Endothelial cell of umbilical vein (primary cell): ENCODE measurements at regions not wholly inside any gene's neighbourhood (a gene's known extent, or its start where the extent isn't known, plus 50 kb on each side); places are given as distances from the start of the nearest gene placed in this dataset.

Source experiments
- BruUV-seq: library from RNA; stranded (reverse); fragments of 400-500 nt; replicated peaks from 2 replicates; lab custom pipeline; 2021; lab: Mats Ljungman, UMichigan
- CTCF ChIA-PET: fragments of 300-600, 350-600 bp; sonication (Branson Sonifier 250); formaldehyde crosslinking; loops from one replicate; lab custom pipeline; 2021; ENCODE audit warnings: antibody characterized with exemption, inconsistent platforms; lab: Charles Lee
- POLR2A ChIA-PET: fragments of 300-600, 350-600 bp; sonication (Branson Sonifier 250); formaldehyde crosslinking; loops from one replicate; lab custom pipeline; 2021; ENCODE audit warnings: antibody characterized with exemption, inconsistent platforms; lab: Charles Lee
- DNase-seq: peaks from one replicate; pipeline ENCODE4 v3.0.0-alpha.2; 2011; ENCODE audit warnings: low read depth, low spot score
- FAIRE-seq: peaks from 2 replicates; lab custom pipeline; 2011; peaks lifted over from hg19 to GRCh38; lab: Jason Lieb, UNC
- H2AFZ ChIP-seq: 2 replicates; pipeline ENCODE4 v1.6.0; 2012; ENCODE audit warnings: low read depth, low read length, control low read depth, inconsistent platforms
- H3K27ac ChIP-seq: 2 replicates; pipeline ENCODE4 v1.5.1; 2011; ENCODE audit warnings: low read depth, mild to moderate bottlenecking, control low read depth, low read length, moderate library complexity; ENCODE audit not compliant: insufficient read depth
- H3K27me3 ChIP-seq, 2 experiments: 2 replicates each; pipeline versions ENCODE4 v1.6.0 to v1.6.1; 2011; ENCODE audit warnings: low read length in 2 of 2, mixed read lengths in 1 of 2; ENCODE audit not compliant: control insufficient read depth in 2 of 2, insufficient read depth in 2 of 2
- H3K36me3 ChIP-seq, 2 experiments: 2 replicates in 1 of 2; 3 replicates in 1 of 2; pipeline ENCODE4 v1.5.1; 2011; ENCODE audit warnings: low read length in 2 of 2, mild to moderate bottlenecking in 1 of 2, moderate library complexity in 1 of 2; ENCODE audit not compliant: control insufficient read depth in 2 of 2, insufficient read depth in 2 of 2; ENCODE audit errors: extremely low read depth in 1 of 2
- H3K4me1 ChIP-seq: 3 replicates; pipeline ENCODE4 v1.5.1; 2011; ENCODE audit warnings: mild to moderate bottlenecking, low read length; ENCODE audit not compliant: control insufficient read depth, insufficient read depth; ENCODE audit errors: extremely low read depth
- H3K4me2 ChIP-seq: 2 replicates; pipeline ENCODE4 v1.6.1; 2011; ENCODE audit warnings: low read length, control low read depth, mixed read lengths; ENCODE audit not compliant: insufficient read depth
- H3K4me3 ChIP-seq, 3 experiments: fragments of 200-600 bp in 1 of 3; sonication (generic), shearing (Covaris generic) in 1 of 3; replicated peaks in 1 of 3; 2 replicates each; pipeline ENCODE4 v1.5.1; 2011 to 2016; ENCODE audit warnings: control low read depth in 3 of 3, low read length in 3 of 3, mild to moderate bottlenecking in 2 of 3, inconsistent platforms in 1 of 3, low read depth in 1 of 3, moderate library complexity in 1 of 3; ENCODE audit not compliant: insufficient read depth in 1 of 3
- H3K79me2 ChIP-seq: 2 replicates; pipeline ENCODE4 v1.6.0; 2012; ENCODE audit warnings: low read length, inconsistent platforms; ENCODE audit not compliant: control insufficient read depth, insufficient read depth
- H3K9ac ChIP-seq: replicated peaks from 2 replicates; pipeline ENCODE3; 2011; ENCODE audit warnings: low read length, control low read depth; ENCODE audit not compliant: insufficient read depth; ENCODE audit errors: extremely low read depth
- H3K9me1 ChIP-seq: replicated peaks from 3 replicates; pipeline ENCODE4 v1.6.0; 2011; ENCODE audit warnings: mild to moderate bottlenecking, low read length; ENCODE audit not compliant: control insufficient read depth, insufficient read depth; ENCODE audit errors: extremely low read depth
- H3K9me3 ChIP-seq: replicated peaks from 2 replicates; pipeline ENCODE4 v1.5.1; 2012; ENCODE audit warnings: low read length, inconsistent platforms; ENCODE audit not compliant: control insufficient read depth, insufficient read depth
- H4K20me1 ChIP-seq: replicated peaks from 2 replicates; pipeline ENCODE3; 2011; ENCODE audit warnings: mild to moderate bottlenecking, low read length; ENCODE audit not compliant: control insufficient read depth, insufficient read depth; ENCODE audit errors: extremely low read depth
- EZH2 ChIP-seq: IDR thresholded peaks from 2 replicates; pipeline ENCODE4 v1.6.1; 2012; ENCODE audit warnings: borderline replicate concordance, low read depth, mild to moderate bottlenecking, moderate library complexity, low read length, inconsistent platforms; ENCODE audit not compliant: severe bottlenecking
- FOS ChIP-seq: IDR thresholded peaks from 2 replicates; pipeline ENCODE4 v1.6.1; 2011; ENCODE audit warnings: mild to moderate bottlenecking, low read length, moderate library complexity, borderline replicate concordance; ENCODE audit not compliant: insufficient read depth
- GATA2 ChIP-seq: IDR thresholded peaks from 2 replicates; pipeline ENCODE4 v1.7.0; 2011; ENCODE audit warnings: low read depth, mild to moderate bottlenecking, moderate library complexity, mixed read lengths, low read length; ENCODE audit not compliant: insufficient read length, insufficient read depth
- JUN ChIP-seq: IDR thresholded peaks from 2 replicates; pipeline ENCODE4 v1.6.1; 2011; ENCODE audit warnings: borderline replicate concordance, low read depth; ENCODE audit not compliant: insufficient read length, insufficient read depth
- MAX ChIP-seq: IDR thresholded peaks from 2 replicates; pipeline ENCODE4 v1.6.1; 2011; ENCODE audit not compliant: insufficient read depth, insufficient read length
- MYC ChIP-seq: IDR thresholded peaks from one replicate; pipeline ENCODE4 v1.6.1; 2011; ENCODE audit warnings: mild to moderate bottlenecking, low read depth, low read length
- POLR2A ChIP-seq: IDR thresholded peaks from 2 replicates; pipeline ENCODE4 v1.6.1; 2012; ENCODE audit warnings: low read depth, mild to moderate bottlenecking, control low read depth, low read length
- dilution Hi-C: fragments of 300-500 bp; cut with MboI; formaldehyde crosslinking; loops from one replicate; pipeline ENCODE4 v1.15.0; 2019; ENCODE audit warnings: low sequenced_read_pairs; ENCODE audit not compliant: extremely low pct_ligation_motif_present
- intact Hi-C: fragments of 100-400 bp; cut with micrococcal nuclease; formaldehyde crosslinking; loops from one replicate; pipeline ENCODE4 v1.10.0; 2022
- TF ChIP-seq, protein P1 (sequence below), 2 donors: IDR thresholded peaks; 1 replicate in 1 of 2; 2 replicates in 1 of 2; pipeline ENCODE4 v1.5.1; 2011; ENCODE audit warnings: low read length in 2 of 2, mild to moderate bottlenecking in 2 of 2, moderate library complexity in 2 of 2, control low read depth in 1 of 2, inconsistent platforms in 1 of 2, low read depth in 1 of 2; ENCODE audit not compliant: insufficient read depth in 1 of 2; ENCODE audit errors: extremely low read depth in 1 of 2

GRCh38 chr11:114955923-114956322 is 277.6 kb downstream of the NXPE2 start:
- H3K4me3 ChIP-seq, result no peak overlapping the region
- H2AFZ ChIP-seq, result no peak overlapping the region
- no peaks in the 10 kb centered on the region for H3K9me1 ChIP-seq
- H4K20me1 ChIP-seq, result no peaks in the 10 kb centered on the region
- no peaks in the 10 kb centered on the region for H3K36me3 ChIP-seq
- ChIA-PET POLR2A (no interaction called here), CTCF (no interaction called here)
- H3K9ac ChIP-seq, result no peak overlapping the region
- DNase-seq (no peak), FAIRE-seq (no peak)
- TF ChIP-seq POLR2A (no peak), MAX (no peak), JUN (no peak), EZH2 (no peak), GATA2 (no peak), FOS (no peak), MYC (no peak)
- TF ChIP-seq, protein P1, sequence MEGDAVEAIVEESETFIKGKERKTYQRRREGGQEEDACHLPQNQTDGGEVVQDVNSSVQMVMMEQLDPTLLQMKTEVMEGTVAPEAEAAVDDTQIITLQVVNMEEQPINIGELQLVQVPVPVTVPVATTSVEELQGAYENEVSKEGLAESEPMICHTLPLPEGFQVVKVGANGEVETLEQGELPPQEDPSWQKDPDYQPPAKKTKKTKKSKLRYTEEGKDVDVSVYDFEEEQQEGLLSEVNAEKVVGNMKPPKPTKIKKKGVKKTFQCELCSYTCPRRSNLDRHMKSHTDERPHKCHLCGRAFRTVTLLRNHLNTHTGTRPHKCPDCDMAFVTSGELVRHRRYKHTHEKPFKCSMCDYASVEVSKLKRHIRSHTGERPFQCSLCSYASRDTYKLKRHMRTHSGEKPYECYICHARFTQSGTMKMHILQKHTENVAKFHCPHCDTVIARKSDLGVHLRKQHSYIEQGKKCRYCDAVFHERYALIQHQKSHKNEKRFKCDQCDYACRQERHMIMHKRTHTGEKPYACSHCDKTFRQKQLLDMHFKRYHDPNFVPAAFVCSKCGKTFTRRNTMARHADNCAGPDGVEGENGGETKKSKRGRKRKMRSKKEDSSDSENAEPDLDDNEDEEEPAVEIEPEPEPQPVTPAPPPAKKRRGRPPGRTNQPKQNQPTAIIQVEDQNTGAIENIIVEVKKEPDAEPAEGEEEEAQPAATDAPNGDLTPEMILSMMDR (IDR thresholded peaks at IDR 0.05; ENCODE audit: extremely low read depth in 1 of 2, insufficient read depth in 1 of 2, low read depth in 1 of 2, low read length in 2 of 2), result no peak
- no peak overlapping the region for H3K27ac ChIP-seq
- H3K79me2 ChIP-seq, result no peaks in the 10 kb centered on the region
- H3K27me3 ChIP-seq, result no peaks in the 10 kb centered on the region
- H3K4me1 ChIP-seq, result no peaks in the 10 kb centered on the region
- dilution Hi-C loops (no loop called here), intact Hi-C loops (no loop called here)
- no TSS peak for BruUV-seq
- H3K4me2 ChIP-seq, result no peak overlapping the region
- no peaks in the 10 kb centered on the region for H3K9me3 ChIP-seq
